IMR-90 (cell line): ENCODE measurements at regions not wholly inside any gene's neighbourhood (a gene's known extent, or its start where the extent isn't known, plus 50 kb on each side); places are given as distances from the start of the nearest gene placed in this dataset.
A peak's percentile ranks its signal among the peaks of the same experiment; 100 is the strongest.

ENCODE experiments used
- ATAC-seq: fragments of 200-7000 bp; cut with Tn5 transposase; 2 replicates; pipeline ENCODE4 v1.9.1; 2020; ENCODE audit warnings: low read depth, mild to moderate bottlenecking, moderate library complexity
- BruUV-seq: library from RNA; stranded (reverse); fragments of 400-500 nt; replicated peaks from 2 replicates; lab custom pipeline; 2021; lab: Mats Ljungman, UMichigan
- CTCF ChIA-PET: fragments of 300-600 bp; formaldehyde crosslinking; extraction: SDS; loops from one replicate; lab custom pipeline; 2021; ENCODE audit warnings: antibody characterized with exemption; lab: Yijun Ruan, JAX
- POLR2A ChIA-PET: fragments of 300-600 bp; sonication (Branson Sonifier 250); formaldehyde crosslinking; loops from one replicate; lab custom pipeline; 2022; ENCODE audit warnings: antibody characterized with exemption; ENCODE audit not compliant: unreplicated experiment; lab: Charles Lee
- DNase-seq: peaks from one replicate; pipeline ENCODE4 v3.0.0; 2013
- H2AFZ ChIP-seq: replicated peaks from 2 replicates; pipeline ENCODE3; 2013; ENCODE audit warnings: low read length, mild to moderate bottlenecking; ENCODE audit not compliant: poor library complexity
- H2AK5ac ChIP-seq: 2 replicates; pipeline ENCODE4 v1.6.1; 2013; ENCODE audit warnings: low read depth, low read length, inconsistent platforms
- H2AK9ac ChIP-seq: replicated peaks from 2 replicates; pipeline ENCODE3; 2013; ENCODE audit warnings: mild to moderate bottlenecking, low read depth, low read length, moderate library complexity; ENCODE audit not compliant: poor library complexity
- H2BK120ac ChIP-seq: 2 replicates; pipeline ENCODE4 v1.6.1; 2013; ENCODE audit warnings: low read depth, low read length, inconsistent platforms
- H2BK15ac ChIP-seq: 3 replicates; pipeline ENCODE4 v1.6.1; 2013; ENCODE audit warnings: low read depth, low read length, inconsistent platforms
- H2BK20ac ChIP-seq: 2 replicates; pipeline ENCODE4 v1.6.1; 2013; ENCODE audit warnings: low read depth, mild to moderate bottlenecking, inconsistent platforms, low read length, moderate library complexity
- H2BK5ac ChIP-seq: 2 replicates; pipeline ENCODE4 v1.6.1; 2013; ENCODE audit warnings: mild to moderate bottlenecking, low read depth, low read length, inconsistent platforms; ENCODE audit not compliant: poor library complexity, severe bottlenecking
- H3K14ac ChIP-seq: replicated peaks from 2 replicates; pipeline ENCODE4 v1.6.1; 2013; ENCODE audit warnings: low read depth, low read length, inconsistent platforms
- H3K18ac ChIP-seq: 2 replicates; pipeline ENCODE4 v1.6.1; 2013; ENCODE audit warnings: low read depth, low read length, control low read depth
- H3K23ac ChIP-seq: 2 replicates; pipeline ENCODE4 v1.6.1; 2013; ENCODE audit warnings: low read depth, low read length, inconsistent platforms
- H3K27ac ChIP-seq: 2 replicates; pipeline ENCODE4 v1.5.1; 2013; ENCODE audit warnings: mild to moderate bottlenecking, control low read depth, low read length; ENCODE audit not compliant: insufficient read depth
- H3K27me3 ChIP-seq: 2 replicates; pipeline ENCODE4 v1.6.1; 2013; ENCODE audit warnings: low read length; ENCODE audit not compliant: control insufficient read depth, insufficient read depth
- H3K36me3 ChIP-seq: 2 replicates; pipeline ENCODE4 v1.6.1; 2013; ENCODE audit warnings: low read length, mixed read lengths; ENCODE audit not compliant: control insufficient read depth, insufficient read depth
- H3K4ac ChIP-seq: 2 replicates; pipeline ENCODE4 v1.6.1; 2013; ENCODE audit warnings: low read depth, low read length, inconsistent platforms
- H3K4me1 ChIP-seq: 2 replicates; pipeline ENCODE4 v1.6.1; 2013; ENCODE audit warnings: low read length, mixed read lengths; ENCODE audit not compliant: control insufficient read depth, insufficient read depth
- H3K4me2 ChIP-seq: 2 replicates; pipeline ENCODE4 v1.6.1; 2013; ENCODE audit warnings: low read depth, mild to moderate bottlenecking, control low read depth, low read length, moderate library complexity
- H3K4me3 ChIP-seq: 2 replicates; pipeline ENCODE4 v1.5.1; 2013; ENCODE audit warnings: low read depth, mild to moderate bottlenecking, control low read depth, low read length, moderate library complexity; ENCODE audit not compliant: insufficient read depth
- H3K56ac ChIP-seq: 2 replicates; pipeline ENCODE4 v1.6.1; 2013; ENCODE audit warnings: low read length, inconsistent platforms; ENCODE audit not compliant: insufficient read depth; ENCODE audit errors: extremely low read depth
- H3K79me1 ChIP-seq, 2 experiments: 2 replicates each; pipeline ENCODE4 v1.6.1; 2013; ENCODE audit warnings: low read length in 2 of 2, inconsistent platforms in 1 of 2, low read depth in 1 of 2
- H3K9ac ChIP-seq: 2 replicates; pipeline ENCODE4 v1.6.1; 2013; ENCODE audit warnings: low read depth, low read length, control low read depth
- H3K9me1 ChIP-seq: 2 replicates; pipeline ENCODE4 v1.6.1; 2013; ENCODE audit warnings: low read length, inconsistent platforms; ENCODE audit not compliant: insufficient read depth
- H3K9me3 ChIP-seq: 2 replicates; pipeline ENCODE4 v1.6.1; 2013; ENCODE audit warnings: low read length; ENCODE audit not compliant: control insufficient read depth, insufficient read depth
- H4K20me1 ChIP-seq: 2 replicates; pipeline ENCODE4 v1.6.1; 2013; ENCODE audit warnings: low read length, inconsistent platforms; ENCODE audit not compliant: insufficient read depth
- H4K5ac ChIP-seq: 2 replicates; pipeline ENCODE4 v1.6.1; 2013; ENCODE audit warnings: mild to moderate bottlenecking, low read depth, low read length, control low read depth
- H4K8ac ChIP-seq, 2 experiments: 2 replicates each; pipeline ENCODE4 v1.6.1; 2013; ENCODE audit warnings: low read depth in 2 of 2, low read length in 2 of 2, control low read depth in 1 of 2, inconsistent platforms in 1 of 2
- H4K91ac ChIP-seq: 2 replicates; pipeline ENCODE4 v1.6.1; 2013; ENCODE audit warnings: low read depth, low read length, inconsistent platforms; ENCODE audit not compliant: insufficient read depth
- BHLHE40 ChIP-seq: fragments of 150-350 bp; IDR thresholded peaks from 2 replicates; pipeline ENCODE4 v1.6.1; 2016; ENCODE audit warnings: mild to moderate bottlenecking, low read depth, low read length
- CEBPB ChIP-seq: IDR thresholded peaks from 2 replicates; pipeline ENCODE4 v1.6.1; 2012; ENCODE audit warnings: low read depth, low read length, improper control_type of control experiment
- CHD1 ChIP-seq: IDR thresholded peaks from 2 replicates; pipeline ENCODE4 v1.6.1; 2012; ENCODE audit warnings: low read depth, low read length, improper control_type of control experiment
- CTCF ChIP-seq: conservative IDR thresholded peaks from 2 replicates; pipeline ENCODE4 v1.5.1; 2012; ENCODE audit warnings: mild to moderate bottlenecking, low read depth, low read length, improper control_type of control experiment
- FOS ChIP-seq: fragments of 150-350 bp; IDR thresholded peaks from 2 replicates; pipeline ENCODE4 v1.6.1; 2016; ENCODE audit warnings: low read depth, low read length
- MAFK ChIP-seq: IDR thresholded peaks from 2 replicates; pipeline ENCODE4 v1.6.1; 2012; ENCODE audit warnings: low read depth, low read length, improper control_type of control experiment
- MAZ ChIP-seq: IDR thresholded peaks from 2 replicates; pipeline ENCODE4 v1.6.1; 2012; ENCODE audit warnings: low read depth, mild to moderate bottlenecking, low read length, improper control_type of control experiment, moderate library complexity, borderline replicate concordance
- MXI1 ChIP-seq: IDR thresholded peaks from 2 replicates; pipeline ENCODE4 v1.6.1; 2012; ENCODE audit warnings: low read depth, mild to moderate bottlenecking, low read length, moderate library complexity, borderline replicate concordance
- NFE2L2 ChIP-seq: fragments of 150-350 bp; IDR thresholded peaks from 2 replicates; pipeline ENCODE4 v1.6.1; 2016; ENCODE audit warnings: low read depth, mild to moderate bottlenecking, low read length
- RAD21 ChIP-seq: IDR thresholded peaks from 2 replicates; pipeline ENCODE4 v1.6.1; 2012; ENCODE audit warnings: low read length, improper control_type of control experiment
- RCOR1 ChIP-seq: IDR thresholded peaks from 2 replicates; pipeline ENCODE4 v1.6.1; 2012; ENCODE audit warnings: mild to moderate bottlenecking, low read length, improper control_type of control experiment; ENCODE audit not compliant: insufficient replicate concordance
- RFX5 ChIP-seq: IDR thresholded peaks from 2 replicates; pipeline ENCODE4 v1.8.0; 2012; ENCODE audit warnings: low read depth, mild to moderate bottlenecking, low read length, moderate library complexity
- WGBS, 2 experiments: methylation state at CpG; one replicate each; pipeline versions ENCODE4 v1.1.5 to v1.1.7; 2013; ENCODE audit warnings: missing lambda C conversion rate in 2 of 2; ENCODE audit not compliant: insufficient read length in 1 of 2; ENCODE audit errors: extremely low coverage in 2 of 2; 5-methylcytosine and 5-hydroxymethylcytosine counted together
- dilution Hi-C: fragments of 300-500 bp; cut with HindIII; formaldehyde crosslinking; loops from one replicate; pipeline ENCODE4 v1.14.3; 2018; ENCODE audit warnings: low sequenced_read_pairs; ENCODE audit not compliant: unreplicated experiment
- in situ Hi-C: fragments of 300-500 bp; cut with MboI; formaldehyde crosslinking; loops from 3 replicates; pipeline ENCODE4 v1.14.3; 2019; ENCODE audit warnings: low sequenced_read_pairs, inconsistent platforms, mixed read lengths
- intact Hi-C: fragments of 100-400 bp; cut with micrococcal nuclease; formaldehyde crosslinking; loops from 2 replicates; pipeline ENCODE4 v1.10.0; 2022
- TF ChIP-seq, protein P1 (sequence below): fragments of 150-350 bp; IDR thresholded peaks from 2 replicates; pipeline ENCODE4 v1.6.1; 2016; ENCODE audit warnings: low read depth, mild to moderate bottlenecking, low read length, moderate library complexity, borderline replicate concordance

- no peak overlapping the region for H3K27ac ChIP-seq
- H3K18ac ChIP-seq, result no peak overlapping the region
- no peak overlapping the region for H2AK5ac ChIP-seq
- no peak overlapping the region for H2BK15ac ChIP-seq
- H3K27me3 ChIP-seq, result peaks cover 38% of the 10 kb centered on the region
- H3K4me1 ChIP-seq, result no peaks in the 10 kb centered on the region; the same call in 1 of the 2 replicates
- in situ Hi-C loops (loop anchor here (5.0 to 10.0 kb wide), 2 partner anchors 119 to 372 kb away; no protein-coding TSS in a partner anchor), dilution Hi-C loops (no loop called here), intact Hi-C loops (loop anchor here (5.0 kb wide), 2 partner anchors 374 to 1314 kb away; no protein-coding TSS in a partner anchor)
- H4K20me1 ChIP-seq, result no peaks in the 10 kb centered on the region
- no peak overlapping the region for H2BK5ac ChIP-seq
- H3K4me2 ChIP-seq, result no peak overlapping the region
- H3K79me1 ChIP-seq, result no peaks in the 10 kb centered on the region
- no peak overlapping the region for H3K9ac ChIP-seq
- POLR2A ChIA-PET, result no interaction called here
- WGBS, 2 experiments, result no CpG with 5 or more reads among the region's 4 CpGs
- BruUV-seq, result no TSS peak
- H3K4ac ChIP-seq, result no peak overlapping the region
- H2BK120ac ChIP-seq, result no peak overlapping the region
- H3K14ac ChIP-seq, result no peak overlapping the region
- no peak overlapping the region for H3K23ac ChIP-seq
- no peak overlapping the region for H2BK20ac ChIP-seq
- no peak overlapping the region for H4K91ac ChIP-seq
- H2AFZ ChIP-seq, result no peak overlapping the region
- ATAC-seq, result peak; percentile 48
- no peaks in the 10 kb centered on the region for H3K36me3 ChIP-seq
- H3K9me1 ChIP-seq, result no peaks in the 10 kb centered on the region
- TF ChIP-seq CHD1 (no peak), RCOR1 (no peak), BHLHE40 (no peak), MAFK (no peak), MXI1 (no peak), FOS (no peak), RAD21 (no peak), CEBPB (no peak), CTCF (no peak), MAZ (no peak), RFX5 (no peak), NFE2L2 (no peak)
- TF ChIP-seq, protein P1, sequence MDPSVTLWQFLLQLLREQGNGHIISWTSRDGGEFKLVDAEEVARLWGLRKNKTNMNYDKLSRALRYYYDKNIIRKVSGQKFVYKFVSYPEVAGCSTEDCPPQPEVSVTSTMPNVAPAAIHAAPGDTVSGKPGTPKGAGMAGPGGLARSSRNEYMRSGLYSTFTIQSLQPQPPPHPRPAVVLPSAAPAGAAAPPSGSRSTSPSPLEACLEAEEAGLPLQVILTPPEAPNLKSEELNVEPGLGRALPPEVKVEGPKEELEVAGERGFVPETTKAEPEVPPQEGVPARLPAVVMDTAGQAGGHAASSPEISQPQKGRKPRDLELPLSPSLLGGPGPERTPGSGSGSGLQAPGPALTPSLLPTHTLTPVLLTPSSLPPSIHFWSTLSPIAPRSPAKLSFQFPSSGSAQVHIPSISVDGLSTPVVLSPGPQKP, result no peak
- no peak overlapping the region for H4K5ac ChIP-seq
- no peaks in the 10 kb centered on the region for H3K9me3 ChIP-seq
- H4K8ac ChIP-seq, result no peak overlapping the region
- H2AK9ac ChIP-seq, result no peak overlapping the region
- H3K56ac ChIP-seq, result no peak overlapping the region
- DNase-seq, result peak; percentile 18
- CTCF ChIA-PET, result interaction anchor here (2.4 kb wide), 1 partner anchor 115 kb away, joined by 14 read pairs; no protein-coding TSS in a partner anchor
- no peak overlapping the region for H3K4me3 ChIP-seq
Measured at GRCh38 chr1:214213136-214213535, 67.8 kb upstream of the SMYD2 start.
